ENCODE measurements at regions not wholly inside any gene's neighbourhood (a gene's known extent, or its start where the extent isn't known, plus 50 kb on each side); places are given as distances from the start of the nearest gene placed in this dataset.

GRCh38 chr3:170780471-170780870 lies 89.5 kb downstream of the RPL22L1 start:
- no peak for DNase-seq

DNA sequence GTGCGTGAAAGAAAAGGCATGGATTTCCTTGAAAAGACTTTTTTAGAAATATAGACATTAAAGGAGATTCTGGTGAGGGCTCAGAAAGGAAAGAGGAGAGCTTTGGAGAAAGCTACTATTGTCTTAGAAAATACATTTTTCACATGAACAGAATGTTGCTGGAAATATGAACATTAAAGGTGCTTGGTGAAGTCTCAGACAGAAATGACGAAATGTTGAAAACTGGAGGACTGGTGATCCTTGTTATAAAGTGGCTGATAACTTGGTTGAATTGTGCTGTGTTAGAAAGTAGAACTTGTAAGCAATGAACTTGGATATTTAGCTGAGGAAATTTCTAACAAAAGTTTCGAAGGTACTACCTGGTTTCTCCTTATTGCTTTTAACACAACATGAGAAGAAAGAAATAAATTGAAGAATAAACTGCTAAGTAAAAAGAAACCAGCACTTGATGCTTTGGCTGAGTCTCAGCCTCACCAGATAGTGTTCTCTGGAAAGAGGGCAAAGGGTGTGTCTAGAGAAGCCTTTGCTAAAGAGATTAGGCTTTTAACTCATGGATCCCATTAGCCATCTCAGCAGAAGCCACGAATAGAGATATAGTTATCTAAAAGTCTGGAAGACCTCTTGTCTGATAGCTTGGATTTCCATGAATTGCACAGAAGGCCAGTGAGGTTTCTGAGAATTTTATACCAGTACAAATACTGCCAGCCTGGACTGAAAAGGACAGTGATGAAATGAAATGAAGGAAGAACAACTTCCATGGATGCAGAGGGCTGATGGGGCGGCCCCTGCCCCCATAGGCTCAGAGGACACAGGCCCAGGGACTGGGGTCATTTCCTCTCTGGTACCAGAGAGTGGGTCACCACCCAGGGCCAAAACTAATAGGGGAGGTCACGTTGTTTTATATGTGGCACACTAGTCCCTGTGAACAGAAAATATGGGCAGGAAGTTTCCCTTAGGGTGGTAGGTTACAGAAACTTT lies 91.5 kb downstream of the RPL22L1 start:
- no peak for DNase-seq

- no peak for DNase-seq
Measured at GRCh38 chr3:170777564-170777926, 92.5 kb downstream of the RPL22L1 start.

GRCh38 chr3:170776887-170777563 lies 93.0 kb downstream of the RPL22L1 start:
- DNase-seq = no peak

DNA sequence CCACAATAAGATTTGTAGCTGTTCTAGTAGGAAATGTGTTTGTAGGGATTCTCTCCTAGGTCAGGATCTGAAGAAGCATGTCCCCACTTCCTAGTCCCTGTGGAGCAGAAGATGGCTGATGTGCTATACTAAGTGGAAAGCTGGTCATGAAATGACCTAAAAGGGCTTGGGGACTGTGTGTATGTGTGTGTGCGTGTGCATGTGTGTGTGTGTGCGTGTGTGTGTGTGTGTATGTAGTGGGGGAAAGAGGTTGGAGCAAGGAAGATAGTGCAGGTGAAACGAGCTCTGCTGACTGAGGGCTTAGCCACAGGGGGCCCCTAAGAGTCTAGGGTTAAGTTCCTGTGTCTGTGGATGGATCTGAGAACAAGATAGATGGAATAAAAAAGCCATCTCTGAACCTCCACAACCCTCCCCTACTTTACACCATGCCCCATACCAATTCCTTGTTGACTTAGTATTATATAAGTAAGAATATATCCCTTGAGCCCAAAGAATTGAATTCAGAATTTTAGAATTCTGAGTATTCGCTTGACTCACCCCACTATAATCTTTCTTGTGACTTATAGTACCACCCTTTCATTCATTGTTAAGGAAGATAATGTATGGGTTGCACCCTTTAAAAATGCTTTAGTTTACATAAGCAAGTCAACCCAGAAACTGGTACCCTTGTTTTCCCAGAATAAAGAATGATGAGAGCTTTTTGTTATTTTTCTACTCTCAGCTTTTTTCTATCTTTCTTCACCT lies 96.1 kb downstream of the RPL22L1 start:
- DNase-seq = no peak

GRCh38 chr3:170772175-170772574 lies 97.8 kb downstream of the RPL22L1 start:
- no peak for DNase-seq

DNA sequence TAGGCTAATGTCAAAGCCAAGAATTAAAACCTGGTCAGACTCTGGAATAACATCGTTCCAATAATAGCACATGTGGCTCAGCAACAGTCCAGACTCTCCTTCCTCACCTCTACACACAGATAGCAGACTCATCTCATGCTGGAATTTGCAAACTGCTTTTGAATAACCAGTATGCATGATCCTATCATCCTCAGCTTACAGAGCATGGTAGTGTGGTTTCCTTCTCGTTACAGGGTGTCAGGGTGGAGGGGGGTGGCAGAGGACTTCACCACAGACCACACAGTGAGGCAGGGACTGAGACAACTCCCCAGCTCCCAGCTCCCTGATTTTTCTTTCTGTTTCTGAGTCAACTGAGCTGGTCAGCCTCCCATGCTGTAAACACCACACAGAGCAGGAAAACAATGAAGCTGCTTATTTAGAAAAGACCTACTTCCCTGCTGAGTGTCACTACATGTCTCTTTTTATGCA lies 101.6 kb downstream of the RPL22L1 start:
- DNase-seq = no peak

DNA sequence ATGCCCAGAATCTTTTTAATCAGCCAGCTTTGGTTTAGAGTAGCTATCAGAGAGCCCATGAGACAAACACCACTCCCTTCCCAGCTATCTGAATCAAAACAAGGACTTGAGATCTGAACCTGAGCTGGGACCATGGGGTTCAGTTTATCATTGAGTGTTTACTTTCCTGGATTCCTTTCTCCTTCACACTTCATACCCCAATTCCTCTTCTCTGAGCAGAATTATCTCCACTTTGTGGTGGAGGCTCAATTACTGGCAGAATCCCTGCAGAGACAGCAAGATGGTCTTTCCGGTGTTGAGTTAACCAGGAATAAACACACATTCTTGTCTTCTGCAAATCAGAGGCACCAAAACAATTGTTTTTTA lies 102.4 kb downstream of the RPL22L1 start:
- DNase-seq = no peak

DNA sequence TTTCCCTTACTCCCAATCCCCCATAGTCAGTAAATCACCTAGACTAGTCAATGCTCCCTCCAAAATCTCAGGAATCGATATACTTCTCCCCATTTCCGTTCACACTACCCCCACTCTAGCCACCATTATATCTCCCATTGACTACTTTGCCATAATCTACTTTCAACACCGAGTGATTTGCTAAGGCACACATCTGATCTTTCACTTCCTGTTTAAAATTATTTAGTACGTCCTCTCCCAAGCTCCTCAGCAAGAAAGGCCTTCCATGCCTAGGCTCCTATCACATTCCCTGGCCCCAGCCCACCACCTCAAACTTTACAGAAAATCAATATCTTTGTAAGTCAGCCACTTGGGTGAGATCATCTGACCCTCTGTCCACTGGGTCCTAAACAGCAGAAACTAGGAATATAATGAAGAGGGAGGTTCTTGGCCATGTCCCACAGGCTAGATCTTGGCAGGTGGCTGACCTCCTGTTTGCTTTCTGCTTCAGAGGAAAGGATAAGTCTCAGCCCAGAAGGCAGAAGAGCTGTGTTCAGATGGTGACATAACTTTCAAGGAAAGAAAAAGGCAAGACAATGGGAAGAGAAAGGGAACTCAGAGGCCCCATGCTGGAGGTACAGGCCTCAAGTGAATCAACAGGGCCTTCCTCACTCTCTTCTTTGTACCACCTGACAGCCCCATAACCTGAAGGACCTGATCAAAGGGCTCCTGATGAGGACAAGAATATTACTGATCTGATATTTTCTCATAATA lies 103.0 kb downstream of the RPL22L1 start:
- DNase-seq = no peak

DNA sequence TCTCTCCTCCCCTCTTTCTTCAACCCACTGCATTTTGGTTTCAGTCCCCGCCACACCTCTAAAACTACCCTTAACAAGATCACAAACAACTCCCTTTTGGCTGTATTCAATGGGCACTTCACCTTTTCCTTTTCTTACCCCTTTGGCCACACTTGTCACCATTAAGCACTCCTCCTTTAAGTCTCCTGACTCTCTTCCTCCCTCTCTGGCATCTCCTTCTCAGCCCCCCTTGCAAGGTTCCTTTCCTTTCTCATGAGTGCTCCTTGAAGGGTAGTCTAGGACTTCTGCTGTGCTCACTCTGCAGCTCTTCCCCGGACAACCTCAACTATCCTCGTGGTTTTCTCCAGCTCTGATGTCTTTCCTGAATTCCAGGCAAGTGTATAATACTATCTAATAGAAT lies 103.7 kb downstream of the RPL22L1 start:
- no peak for DNase-seq

GRCh38 chr3:170765419-170766078 lies 104.4 kb downstream of the RPL22L1 start:
- DNase-seq = no peak

- no peak for DNase-seq
Measured at GRCh38 chr3:170764017-170764416, 106.0 kb downstream of the RPL22L1 start.

- DNase-seq = no peak
Measured at GRCh38 chr3:170762064-170762463, 107.9 kb downstream of the RPL22L1 start.

GRCh38 chr3:170761103-170761502 lies 108.9 kb downstream of the RPL22L1 start:
- DNase-seq = no peak

DNA sequence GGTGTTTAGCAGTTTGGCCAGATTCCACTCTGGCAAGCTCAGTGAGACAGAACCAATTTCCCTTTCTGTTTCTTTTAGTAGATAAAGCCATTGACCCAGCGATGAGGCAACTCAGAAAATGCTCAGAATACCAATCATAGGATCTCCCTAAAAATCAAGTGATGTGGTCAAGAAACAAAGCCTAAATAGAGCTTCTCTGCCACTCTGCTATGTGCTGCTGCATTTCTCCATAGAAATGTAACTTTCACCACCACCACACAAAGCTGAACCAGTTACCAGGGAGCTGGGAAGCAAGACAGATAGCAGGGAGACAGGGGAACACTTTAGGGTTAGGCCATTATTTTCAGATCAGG lies 109.8 kb downstream of the RPL22L1 start:
- DNase-seq = no peak

DNA sequence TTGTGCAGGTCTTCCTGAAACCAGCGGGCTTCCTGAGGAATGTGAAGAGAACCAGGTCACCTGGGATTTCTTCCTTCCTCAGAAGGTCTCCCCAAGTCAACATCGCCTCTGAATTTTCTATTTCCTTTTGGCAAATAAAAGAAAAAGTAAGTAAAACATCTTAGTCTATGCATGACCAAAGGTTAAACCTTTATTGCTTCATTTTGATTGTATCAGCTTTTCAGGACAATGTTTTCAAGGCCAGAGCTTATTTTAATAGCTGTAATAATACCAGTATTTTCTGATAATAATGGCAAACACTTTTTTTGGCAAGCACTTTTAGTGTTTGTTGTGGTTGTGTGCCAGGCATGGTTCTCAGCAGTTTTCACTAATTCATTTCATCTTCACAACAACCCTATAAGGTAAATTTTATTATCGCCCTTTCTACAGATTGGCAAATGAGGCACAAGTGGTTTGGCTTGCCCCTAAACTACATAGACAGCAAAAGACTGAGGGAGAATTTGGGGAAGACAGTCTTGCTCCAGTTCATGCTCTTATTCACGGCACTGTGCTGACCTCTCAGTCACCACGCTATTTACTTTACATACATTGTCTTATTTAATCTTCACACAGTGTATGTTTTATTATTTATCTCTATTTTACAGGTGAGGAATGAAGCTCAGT lies 110.4 kb downstream of the RPL22L1 start:
- DNase-seq = no peak

GRCh38 chr3:170757038-170757437 lies 113.0 kb downstream of the RPL22L1 start:
- DNase-seq = no peak

GRCh38 chr3:170754311-170754693 lies 115.7 kb downstream of the RPL22L1 start:
- no peak for DNase-seq

DNA sequence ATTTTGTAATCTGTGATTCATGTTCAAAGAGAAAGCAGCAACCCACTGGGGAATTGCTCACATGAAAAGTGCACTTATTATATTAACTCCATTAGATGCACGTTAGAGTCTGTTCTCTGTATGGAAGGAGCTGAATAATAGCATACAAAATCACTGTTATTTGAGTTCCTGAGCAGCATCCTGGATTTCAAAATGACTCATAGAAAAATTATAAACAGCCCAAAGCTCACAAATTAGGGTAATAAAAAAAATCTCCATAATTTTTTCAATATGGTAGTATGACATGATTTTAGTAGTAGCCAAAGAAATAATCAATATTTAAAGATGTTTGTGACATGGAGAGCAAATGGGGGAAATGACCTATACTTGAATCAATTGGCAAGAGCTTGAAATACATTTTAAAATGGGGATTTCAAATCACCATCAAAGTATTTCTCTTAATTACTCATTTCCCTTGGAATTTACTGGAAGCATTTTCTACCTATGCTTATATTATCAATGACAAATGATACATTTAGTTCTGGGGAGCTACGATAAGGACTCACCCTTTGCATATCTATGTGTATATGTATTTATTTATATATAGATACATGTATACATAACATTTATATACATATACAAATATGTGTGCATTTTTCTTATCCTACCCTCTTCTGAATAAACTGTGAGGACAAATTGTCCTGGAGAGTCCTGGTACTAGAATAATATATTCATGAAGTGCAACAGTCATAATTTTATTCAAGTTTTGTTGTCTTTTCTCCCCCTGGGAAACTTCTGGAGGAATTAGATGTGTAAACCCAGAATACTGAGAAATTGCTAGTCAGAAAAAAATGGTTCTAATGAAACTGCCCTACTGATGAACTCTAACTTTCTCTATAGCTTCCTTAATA lies 116.3 kb downstream of the RPL22L1 start:
- no peak for DNase-seq

GRCh38 chr3:170752571-170753155 lies 117.3 kb downstream of the RPL22L1 start:
- no peak for DNase-seq
